Fibroblast of the aortic adventitia (primary cell): ENCODE measurements at regions not wholly inside any gene's neighbourhood (a gene's known extent, or its start where the extent isn't known, plus 50 kb on each side); places are given as distances from the start of the nearest gene placed in this dataset.
"Not testable (repeated sequence)": the region's sequence is repeated elsewhere in the genome, so short reads cannot be mapped to it uniquely, and the experiment has no call there.

Experiments
- DNase-seq: peaks from one replicate; pipeline ENCODE4 v3.0.0-alpha.2; 2010; ENCODE audit warnings: low read depth
- H3K4me3 ChIP-seq: 2 replicates; pipeline ENCODE4 v1.5.1; 2011; ENCODE audit warnings: low read depth, mild to moderate bottlenecking, control low read depth, low read length, moderate library complexity
- TF ChIP-seq, protein P1 (sequence below): IDR thresholded peaks from 2 replicates; pipeline ENCODE4 v1.5.1; 2011; ENCODE audit warnings: mild to moderate bottlenecking, low read length, control low read depth, inconsistent platforms; ENCODE audit not compliant: insufficient read depth

DNA sequence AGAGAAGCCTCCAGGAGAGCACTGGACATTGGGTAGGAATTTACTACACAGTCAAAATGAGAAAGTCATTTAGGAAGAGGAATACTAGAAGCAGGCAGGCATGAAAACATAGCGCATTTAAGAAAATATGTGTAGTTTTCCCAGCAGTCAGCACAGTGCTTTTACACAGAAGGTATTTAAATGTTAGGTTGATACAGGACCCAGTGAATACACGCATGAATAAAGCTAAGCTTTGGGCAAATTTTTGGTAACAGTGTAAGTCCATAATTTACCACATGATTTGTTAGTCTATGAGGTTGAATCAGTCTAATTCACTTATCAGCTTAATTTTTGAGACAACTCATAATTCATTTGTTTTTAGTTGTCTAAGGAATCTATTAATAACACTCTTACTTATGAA lies 421.7 kb upstream of the CDH20 start:
- DNase-seq, result no peak
- TF ChIP-seq, protein P1, sequence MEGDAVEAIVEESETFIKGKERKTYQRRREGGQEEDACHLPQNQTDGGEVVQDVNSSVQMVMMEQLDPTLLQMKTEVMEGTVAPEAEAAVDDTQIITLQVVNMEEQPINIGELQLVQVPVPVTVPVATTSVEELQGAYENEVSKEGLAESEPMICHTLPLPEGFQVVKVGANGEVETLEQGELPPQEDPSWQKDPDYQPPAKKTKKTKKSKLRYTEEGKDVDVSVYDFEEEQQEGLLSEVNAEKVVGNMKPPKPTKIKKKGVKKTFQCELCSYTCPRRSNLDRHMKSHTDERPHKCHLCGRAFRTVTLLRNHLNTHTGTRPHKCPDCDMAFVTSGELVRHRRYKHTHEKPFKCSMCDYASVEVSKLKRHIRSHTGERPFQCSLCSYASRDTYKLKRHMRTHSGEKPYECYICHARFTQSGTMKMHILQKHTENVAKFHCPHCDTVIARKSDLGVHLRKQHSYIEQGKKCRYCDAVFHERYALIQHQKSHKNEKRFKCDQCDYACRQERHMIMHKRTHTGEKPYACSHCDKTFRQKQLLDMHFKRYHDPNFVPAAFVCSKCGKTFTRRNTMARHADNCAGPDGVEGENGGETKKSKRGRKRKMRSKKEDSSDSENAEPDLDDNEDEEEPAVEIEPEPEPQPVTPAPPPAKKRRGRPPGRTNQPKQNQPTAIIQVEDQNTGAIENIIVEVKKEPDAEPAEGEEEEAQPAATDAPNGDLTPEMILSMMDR, result no peak

DNA sequence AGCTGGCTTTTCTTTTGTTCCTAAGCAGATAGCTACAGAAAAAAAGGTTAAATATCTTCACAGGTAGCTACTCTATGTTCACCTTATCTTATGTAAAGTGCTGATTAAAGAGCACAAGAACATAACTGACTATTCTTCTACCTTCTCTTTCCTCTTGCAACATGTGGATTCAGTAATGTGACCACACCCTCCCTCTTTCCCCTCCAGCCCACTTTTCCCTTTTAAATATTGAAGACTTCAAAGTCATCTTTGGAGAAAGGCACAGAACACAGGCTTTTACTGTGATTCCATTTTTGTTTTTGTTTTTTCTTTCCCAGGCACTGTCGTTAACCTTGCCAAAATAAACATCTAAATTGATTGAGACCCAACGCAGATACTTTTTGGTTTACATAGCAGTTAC lies 418.1 kb upstream of the CDH20 start:
- TF ChIP-seq, protein P1, result no peak
- no peak for DNase-seq
- no peak overlapping the region for H3K4me3 ChIP-seq

More for the DNA sequence above, 421.7 kb upstream of the CDH20 start:
- no peak overlapping the region for H3K4me3 ChIP-seq

DNA sequence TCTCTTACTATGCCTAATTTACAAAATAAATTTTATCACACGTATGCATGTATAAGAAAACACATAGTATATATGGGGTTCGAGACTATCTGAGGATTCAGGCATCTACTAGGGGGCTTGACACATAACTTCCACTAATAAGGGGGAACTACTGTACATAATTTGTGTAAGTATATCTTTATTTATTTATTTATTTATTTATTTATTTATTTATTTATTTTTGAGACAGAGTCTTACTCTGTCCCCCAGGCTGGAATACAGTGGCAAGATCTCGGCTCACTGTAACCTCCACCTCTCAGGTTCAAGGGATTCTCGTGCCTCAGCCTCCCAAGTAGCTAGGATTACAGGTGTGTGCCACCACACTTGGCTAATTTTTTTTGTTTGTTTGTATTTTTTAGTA lies 414.4 kb upstream of the CDH20 start:
- not testable (repeated sequence) for DNase-seq, H3K4me3 ChIP-seq

DNA sequence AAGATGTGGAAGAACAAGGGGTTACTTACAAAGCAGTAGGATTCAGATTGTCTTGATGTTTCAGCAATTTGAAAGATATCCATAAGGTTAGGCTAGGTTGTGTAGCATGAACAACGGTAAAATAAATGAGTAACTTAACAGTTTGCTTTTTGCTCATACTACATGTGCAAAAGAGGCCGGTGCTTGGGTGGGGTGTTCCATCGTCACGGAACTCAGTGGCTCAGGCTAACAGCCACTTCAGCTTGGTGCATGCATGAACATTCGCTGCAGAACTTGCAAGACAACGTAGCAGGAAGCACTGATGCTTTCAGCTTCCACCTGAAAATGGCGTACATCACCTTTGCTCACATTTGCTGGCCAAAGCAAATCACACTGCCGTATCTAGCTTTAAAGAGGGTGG lies 407.3 kb upstream of the CDH20 start:
- TF ChIP-seq, protein P1, result no peak

DNA sequence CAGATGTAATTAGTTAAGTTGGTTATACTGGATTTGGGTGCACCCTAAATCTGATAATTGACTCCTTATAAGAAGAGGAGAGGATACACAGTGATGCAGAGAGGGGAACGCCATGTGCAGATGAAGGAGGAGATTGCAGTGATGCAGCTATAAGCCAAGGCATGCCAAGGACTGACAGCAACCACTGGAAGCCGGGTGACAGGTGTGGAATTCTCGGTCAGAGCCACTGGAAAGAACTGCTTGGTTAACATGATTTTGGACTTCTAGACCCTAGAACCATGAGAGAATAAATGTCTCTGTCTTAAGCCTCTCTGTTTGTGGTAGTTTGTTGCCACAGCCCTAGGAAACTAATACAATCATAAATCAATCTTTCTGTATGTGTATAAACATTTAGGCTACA lies 403.3 kb upstream of the CDH20 start:
- TF ChIP-seq, protein P1, result no peak
- no peak overlapping the region for H3K4me3 ChIP-seq
- no peak for DNase-seq

More for the DNA sequence above, 407.3 kb upstream of the CDH20 start:
- DNase-seq, result no peak
- no peak overlapping the region for H3K4me3 ChIP-seq

DNA sequence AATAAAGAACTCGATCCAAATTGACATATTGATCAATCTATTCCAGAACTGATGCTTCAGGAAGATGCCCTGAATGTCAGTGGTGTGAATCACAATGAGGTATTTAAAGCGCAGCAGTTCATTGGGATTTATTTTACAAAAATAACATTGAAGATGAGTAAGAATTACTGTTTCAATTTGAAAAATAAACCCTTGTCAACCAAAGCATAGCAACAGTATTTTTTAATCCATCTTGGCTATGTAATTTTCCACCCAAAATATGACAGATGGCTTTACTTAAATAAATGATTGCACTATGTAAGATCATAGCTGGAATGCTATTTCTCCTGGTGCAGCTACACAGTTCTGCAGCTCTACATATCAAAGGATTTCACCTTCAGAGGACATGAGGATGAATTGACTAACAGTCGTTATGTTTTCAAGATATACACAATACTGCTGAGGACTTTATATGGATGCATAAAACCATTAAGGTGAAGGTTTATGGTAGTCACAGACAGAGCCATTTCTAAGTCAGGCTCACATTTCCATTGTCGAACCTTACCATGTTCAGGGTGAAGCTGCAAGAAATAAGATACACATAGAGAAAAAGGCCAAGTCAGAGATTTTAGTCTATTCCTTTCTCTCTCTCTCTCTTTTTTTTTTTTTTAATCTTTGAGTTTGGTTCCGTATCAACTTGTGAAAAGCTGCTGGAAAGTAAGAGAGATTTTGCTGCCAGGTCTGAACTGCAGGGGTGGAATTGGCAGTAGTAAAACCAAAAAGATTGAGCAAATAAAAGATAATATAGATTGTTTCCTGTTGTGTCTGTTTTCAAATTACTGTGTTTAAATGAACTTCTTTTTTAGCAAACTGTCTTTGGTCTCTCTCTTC lies 398.0 kb upstream of the CDH20 start:
- TF ChIP-seq, protein P1, result peak; percentile 8
- peak; percentile 64 for DNase-seq

DNA sequence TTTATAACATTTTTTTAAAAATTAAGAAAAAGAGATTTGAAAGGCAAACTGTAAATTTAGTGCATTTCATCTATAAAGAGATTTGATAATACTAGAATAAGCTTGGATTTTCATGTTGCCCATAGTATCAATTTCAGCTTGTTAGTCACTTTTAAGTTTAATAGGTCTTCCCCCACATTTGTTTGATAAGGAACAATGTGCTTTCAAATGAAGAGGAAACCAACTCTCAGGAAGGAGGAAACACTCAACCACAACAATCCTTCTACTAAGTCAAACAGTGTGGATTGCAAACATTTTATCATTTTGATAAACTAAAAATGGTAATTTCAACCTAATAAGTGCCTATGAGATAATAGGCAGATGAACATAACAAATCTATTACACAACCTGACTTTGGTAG lies 397.1 kb upstream of the CDH20 start:
- TF ChIP-seq, protein P1, result no peak
- H3K4me3 ChIP-seq, result no peak overlapping the region
- peak; percentile 25 for DNase-seq

More for the DNA sequence above, 398.0 kb upstream of the CDH20 start:
- H3K4me3 ChIP-seq, result no peak overlapping the region
